H1 (cell line): ENCODE measurements at regions not wholly inside any gene's neighbourhood (a gene's known extent, or its start where the extent isn't known, plus 50 kb on each side); places are given as distances from the start of the nearest gene placed in this dataset.

ENCODE experiments used
- ASH2L ChIP-seq: fragments of 200-600, 300-600 bp; sonication (generic); IDR thresholded peaks from one replicate; pipeline ENCODE4 v1.7.1; 2017; ENCODE audit warnings: low read length
- CHD2 ChIP-seq: IDR thresholded peaks from 2 replicates; pipeline ENCODE4 v1.6.1; 2012; ENCODE audit warnings: low read length, improper control_type of control experiment
- CTCF ChIP-seq, 3 experiments: IDR thresholded peaks; 1 replicate in 2 of 3; 2 replicates in 1 of 3; pipeline versions ENCODE4 v1.5.1 to v1.6.1; 2011; ENCODE audit warnings: low read length in 3 of 3, mild to moderate bottlenecking in 3 of 3, inconsistent platforms in 2 of 3, low read depth in 1 of 3, moderate library complexity in 1 of 3; ENCODE audit not compliant: insufficient read depth in 1 of 3; ENCODE audit errors: control extremely low read depth in 1 of 3
- FOSL1 ChIP-seq: IDR thresholded peaks from 2 replicates; pipeline ENCODE4 v1.6.1; 2011; ENCODE audit warnings: mild to moderate bottlenecking, low read depth, low read length, moderate library complexity; ENCODE audit not compliant: insufficient read depth
- POLR2A ChIP-seq, 2 experiments: IDR thresholded peaks; 1 replicate in 1 of 2; 2 replicates in 1 of 2; pipeline ENCODE4 v1.6.1; 2011; ENCODE audit warnings: low read depth in 2 of 2, low read length in 2 of 2, mild to moderate bottlenecking in 2 of 2; ENCODE audit errors: control extremely low read depth in 1 of 2
- RNF2 ChIP-seq: fragments of 200-900, 300-1000 bp; sonication (generic); IDR thresholded peaks from 2 replicates; pipeline ENCODE4 v1.7.1; 2016; ENCODE audit warnings: borderline replicate concordance, low read depth, mild to moderate bottlenecking, antibody characterized with exemption, low read length; ENCODE audit not compliant: poor library complexity, severe bottlenecking; ENCODE audit errors: missing control alignments
- TEAD4 ChIP-seq: IDR thresholded peaks from 2 replicates; pipeline ENCODE4 v1.6.1; 2012; ENCODE audit warnings: low read depth, low read length, inconsistent platforms, mixed read lengths
- USF2 ChIP-seq: IDR thresholded peaks from 2 replicates; pipeline ENCODE4 v1.6.1; 2011; ENCODE audit warnings: low read length, improper control_type of control experiment

GRCh38 chr4:120232050-120232449, 165.4 kb upstream of the MAD2L1 start:
- TF ChIP-seq TEAD4, result no peak
- TF ChIP-seq CHD2, result no peak
- no peak for TF ChIP-seq FOSL1
- TF ChIP-seq RNF2, result no peak
- TF ChIP-seq ASH2L, result no peak
- no peak for TF ChIP-seq CTCF (IDR thresholded peaks at IDR 0.05; ENCODE audit: control extremely low read depth in 1 of 3, insufficient read depth in 1 of 3, low read depth in 1 of 3, low read length in 3 of 3)
- no peak for TF ChIP-seq USF2
- no peak for TF ChIP-seq POLR2A (IDR thresholded peaks at IDR 0.05; ENCODE audit: control extremely low read depth in 1 of 2, low read depth in 2 of 2, low read length in 2 of 2)
